SK-N-SH (cell line): ENCODE measurements at regions not wholly inside any gene's neighbourhood (a gene's known extent, or its start where the extent isn't known, plus 50 kb on each side); places are given as distances from the start of the nearest gene placed in this dataset.

Experiments
- CTCF ChIA-PET: fragments of 300-600, 350-600 bp; formaldehyde crosslinking; extraction: SDS; loops from one replicate; lab custom pipeline; 2021; lab: Yijun Ruan, JAX
- POLR2A ChIA-PET: fragments of 350-600 bp; sonication (Branson Sonifier 250); formaldehyde crosslinking; extraction: SDS; loops from one replicate; lab custom pipeline; 2020; ENCODE audit warnings: antibody characterized with exemption, inconsistent platforms; lab: Yijun Ruan, JAX
- DNase-seq: peaks from one replicate; pipeline ENCODE4 v3.0.0; 2012
- H2AFZ ChIP-seq: fragments of 200-600 bp; sonication (generic); 2 replicates; pipeline ENCODE4 v1.8.1; 2016; ENCODE audit warnings: antibody characterized with exemption, mild to moderate bottlenecking, low read depth
- H3F3A ChIP-seq: fragments of 200-600 bp; sonication (generic); replicated peaks from 2 replicates; pipeline ENCODE3; 2016; ENCODE audit warnings: antibody characterized with exemption, mild to moderate bottlenecking; ENCODE audit not compliant: insufficient read depth
- H3K27ac ChIP-seq, 2 experiments: fragments of 200-500 bp in 1 of 2; fragments of 200-600 bp in 1 of 2; sonication (Bioruptor generic) in 1 of 2; sonication (generic), shearing (Covaris generic) in 1 of 2; 2 replicates each; pipeline versions ENCODE4 v1.5.1 to v1.6.1; 2014 to 2016; ENCODE audit warnings: low read depth in 2 of 2, inconsistent platforms in 1 of 2, low read length in 1 of 2, mild to moderate bottlenecking in 1 of 2, mixed read lengths in 1 of 2
- H3K27me3 ChIP-seq: fragments of 200-600 bp; sonication (generic), shearing (Covaris generic); 2 replicates; pipeline ENCODE4 v1.6.1; 2016; ENCODE audit warnings: mixed run types; ENCODE audit not compliant: insufficient read depth
- H3K36me3 ChIP-seq, 2 experiments: fragments of 200-500 bp in 1 of 2; fragments of 200-600 bp in 1 of 2; sonication (Bioruptor generic) in 1 of 2; sonication (generic) in 1 of 2; replicated peaks in 1 of 2; 2 replicates each; pipeline versions ENCODE3 to v1.5.1; 2014 to 2016; ENCODE audit warnings: low read length in 1 of 2, mild to moderate bottlenecking in 1 of 2; ENCODE audit not compliant: insufficient read depth in 2 of 2, control insufficient read depth in 1 of 2
- H3K4me1 ChIP-seq, 2 experiments: fragments of 200-500 bp in 1 of 2; fragments of 200-600 bp in 1 of 2; sonication (Bioruptor generic) in 1 of 2; sonication (generic), shearing (Covaris generic) in 1 of 2; 2 replicates each; pipeline versions ENCODE4 v1.5.1 to v1.6.1; 2014 to 2016; ENCODE audit warnings: low read depth in 1 of 2, low read length in 1 of 2, mixed run types in 1 of 2; ENCODE audit not compliant: insufficient read depth in 2 of 2, control insufficient read depth in 1 of 2
- H3K4me2 ChIP-seq: fragments of 200-600 bp; sonication (generic), shearing (Covaris generic); 2 replicates; pipeline ENCODE4 v1.6.1; 2017; ENCODE audit warnings: mixed run types
- H3K4me3 ChIP-seq, 2 experiments: fragments of 200-500 bp in 1 of 2; fragments of 200-600 bp in 1 of 2; sonication (Bioruptor generic) in 1 of 2; sonication (generic), shearing (Covaris generic) in 1 of 2; 2 replicates each; pipeline versions ENCODE4 v1.5.1 to v1.8.1; 2014 to 2016; ENCODE audit warnings: low read depth in 2 of 2, inconsistent platforms in 1 of 2, low read length in 1 of 2, mild to moderate bottlenecking in 1 of 2, mixed read lengths in 1 of 2, moderate library complexity in 1 of 2
- H3K79me2 ChIP-seq: fragments of 200-600 bp; sonication (generic); 2 replicates; pipeline ENCODE4 v1.8.1; 2017; ENCODE audit warnings: mild to moderate bottlenecking; ENCODE audit not compliant: insufficient read depth
- H3K9ac ChIP-seq: fragments of 200-600 bp; sonication (generic); 2 replicates; pipeline ENCODE4 v1.6.1; 2017; ENCODE audit warnings: mixed run types
- H3K9me2 ChIP-seq: fragments of 200-600 bp; sonication (generic); 2 replicates; pipeline ENCODE4 v1.6.1; 2017; ENCODE audit warnings: mixed run types
- H3K9me3 ChIP-seq: fragments of 200-600 bp; sonication (generic); 2 replicates; pipeline ENCODE4 v1.6.1; 2017; ENCODE audit warnings: mixed run types, mild to moderate bottlenecking, moderate library complexity
- H4K20me1 ChIP-seq: fragments of 200-600 bp; sonication (generic); 2 replicates; pipeline ENCODE4 v1.6.1; 2017; ENCODE audit warnings: mild to moderate bottlenecking, mixed run types; ENCODE audit not compliant: insufficient read depth
- ELF1 ChIP-seq: IDR thresholded peaks from 2 replicates; pipeline ENCODE4 v1.4.0; 2012
- EP300 ChIP-seq, 2 experiments: IDR thresholded peaks; 2 replicates each; pipeline versions ENCODE4 v1.4.0 to v1.6.1; 2012; ENCODE audit warnings: borderline replicate concordance in 1 of 2, low read depth in 1 of 2, low read length in 1 of 2
- FOXJ3 ChIP-seq: sonication (generic); formaldehyde crosslinking; IDR thresholded peaks from 2 replicates; pipeline ENCODE4 v1.5.1; 2020; ENCODE audit warnings: mild to moderate bottlenecking, missing genetic modification reagents
- FOXM1 ChIP-seq: IDR thresholded peaks from 2 replicates; pipeline ENCODE4 v1.4.0; 2012; ENCODE audit warnings: low read depth, mild to moderate bottlenecking
- GATA2 ChIP-seq: sonication (generic); formaldehyde crosslinking; IDR thresholded peaks from 2 replicates; pipeline ENCODE4 v1.5.0; 2020; ENCODE audit warnings: mild to moderate bottlenecking, missing genetic modification reagents
- NFIC ChIP-seq: IDR thresholded peaks from 2 replicates; pipeline ENCODE4 v1.4.0; 2012; ENCODE audit warnings: borderline replicate concordance
- RCOR1 ChIP-seq: fragments of 150-350 bp; IDR thresholded peaks from 2 replicates; pipeline ENCODE4 v1.6.1; 2017; ENCODE audit warnings: antibody characterized with exemption, low read length
- RFX5 ChIP-seq: IDR thresholded peaks from 2 replicates; pipeline ENCODE4 v1.6.1; 2012; ENCODE audit warnings: mild to moderate bottlenecking, improper control_type of control experiment, low read length
- SMC3 ChIP-seq: IDR thresholded peaks from 2 replicates; pipeline ENCODE4 v1.6.1; 2012; ENCODE audit warnings: low read depth, low read length, improper control_type of control experiment
- TEAD4 ChIP-seq: IDR thresholded peaks from 2 replicates; pipeline ENCODE4 v1.4.0; 2012; ENCODE audit warnings: mild to moderate bottlenecking, borderline replicate concordance; ENCODE audit not compliant: insufficient read depth
- WGBS: methylation state at CpG from one replicate; pipeline ENCODE4 v1.1.6; 2017; ENCODE audit warnings: low lambda C conversion rate; 5-methylcytosine and 5-hydroxymethylcytosine counted together
- TF ChIP-seq, protein P1 (sequence below): fragments of 150-350 bp; IDR thresholded peaks from 2 replicates; pipeline ENCODE4 v1.6.1; 2016; ENCODE audit warnings: mild to moderate bottlenecking, low read depth, low read length

DNA sequence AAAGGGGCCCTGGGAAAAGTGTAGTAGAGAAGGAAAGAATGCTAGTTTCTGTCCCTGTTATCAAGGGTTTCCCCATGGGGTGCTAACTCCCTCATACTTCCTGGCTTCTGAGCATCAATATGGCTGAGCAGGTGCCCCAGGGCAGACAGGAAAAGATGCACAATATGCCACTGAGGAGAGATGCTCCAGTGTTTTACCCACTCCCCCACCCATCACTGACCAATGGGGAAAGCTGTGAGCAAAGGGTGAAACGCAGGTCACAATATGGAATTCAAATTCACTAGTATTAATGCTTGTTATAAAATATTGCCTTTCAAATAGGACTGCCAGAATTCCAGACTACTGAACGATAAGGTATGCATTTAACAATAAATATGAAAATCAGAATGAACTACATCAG, 187.5 kb upstream of the CTNNB1 start:
- CTCF ChIA-PET = interaction anchor here (1.6 kb wide), 1 partner anchor 13 kb away, joined by 5 read pairs; no protein-coding TSS in a partner anchor
- Histone ChIP-seq H3K4me2 (no peak overlapping the region), H3K79me2 (no peaks in the 10 kb centered on the region)
- TF ChIP-seq GATA2 (no peak), TEAD4 (no peak), RCOR1 (no peak), SMC3 (no peak), FOXM1 (no peak), FOXJ3 (CRISPR knock-in tag) (no peak), EP300 (IDR thresholded peaks at IDR 0.05; ENCODE audit: borderline replicate concordance in 1 of 2, low read depth in 1 of 2, low read length in 1 of 2) (no peak), ELF1 (no peak), NFIC (no peak)
- TF ChIP-seq, protein P1, sequence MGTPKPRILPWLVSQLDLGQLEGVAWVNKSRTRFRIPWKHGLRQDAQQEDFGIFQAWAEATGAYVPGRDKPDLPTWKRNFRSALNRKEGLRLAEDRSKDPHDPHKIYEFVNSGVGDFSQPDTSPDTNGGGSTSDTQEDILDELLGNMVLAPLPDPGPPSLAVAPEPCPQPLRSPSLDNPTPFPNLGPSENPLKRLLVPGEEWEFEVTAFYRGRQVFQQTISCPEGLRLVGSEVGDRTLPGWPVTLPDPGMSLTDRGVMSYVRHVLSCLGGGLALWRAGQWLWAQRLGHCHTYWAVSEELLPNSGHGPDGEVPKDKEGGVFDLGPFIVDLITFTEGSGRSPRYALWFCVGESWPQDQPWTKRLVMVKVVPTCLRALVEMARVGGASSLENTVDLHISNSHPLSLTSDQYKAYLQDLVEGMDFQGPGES = no peak
- TF ChIP-seq, all 33 proteins: peak for 0
- 14% methylated on average over 2 of the region's 2 CpGs for WGBS
- no peak overlapping the region for H3K27ac ChIP-seq
- POLR2A ChIA-PET = no interaction called here
- H3K4me1 ChIP-seq = no peaks in the 10 kb centered on the region; a peak in 1 of 4 replicates
- no peak overlapping the region for H3K4me3 ChIP-seq
- H3K36me3 ChIP-seq = no peaks in the 10 kb centered on the region
- H3K9me3 ChIP-seq = 0 out of 2 replicates have a peak, but pooled peaks cover 6% of the 10 kb centered on the region
- no peaks in the 10 kb centered on the region for H3K9me2 ChIP-seq
- DNase-seq = no peak
- no peaks in the 10 kb centered on the region for H3F3A ChIP-seq
- no peak overlapping the region for H3K9ac ChIP-seq
- H2AFZ ChIP-seq = no peak overlapping the region
- no peaks in the 10 kb centered on the region for H3K27me3 ChIP-seq
- H4K20me1 ChIP-seq = no peaks in the 10 kb centered on the region

DNA sequence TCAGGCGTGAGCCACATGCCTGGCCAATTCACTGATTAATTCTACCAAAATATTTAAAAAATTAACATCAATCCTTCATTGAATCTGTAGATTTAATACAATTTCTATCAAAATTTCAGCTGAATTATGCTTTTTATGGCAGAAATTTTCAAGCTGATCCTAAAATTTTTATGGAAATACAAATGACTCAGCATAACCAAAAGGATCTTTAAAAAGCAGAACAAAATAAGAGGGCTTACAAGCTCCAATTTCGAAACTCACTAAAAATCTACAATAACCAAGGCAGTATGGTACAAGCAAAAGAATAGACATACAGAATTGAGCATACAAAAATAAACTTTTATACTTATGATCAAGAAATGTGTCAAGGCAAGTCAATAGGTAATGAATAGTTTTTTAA, 180.4 kb upstream of the CTNNB1 start:
- 34% methylated on average over 2 of the region's 2 CpGs for WGBS
- no peaks in the 10 kb centered on the region for H3K9me3 ChIP-seq
- H3F3A ChIP-seq = no peaks in the 10 kb centered on the region
- H3K9me2 ChIP-seq = no peaks in the 10 kb centered on the region
- no peaks in the 10 kb centered on the region for H3K27me3 ChIP-seq
- no peak overlapping the region for H3K27ac ChIP-seq
- H3K4me3 ChIP-seq = no peak overlapping the region
- H3K4me2 ChIP-seq = no peak overlapping the region
- H3K4me1 ChIP-seq = no peaks in the 10 kb centered on the region
- H3K36me3 ChIP-seq = no peaks in the 10 kb centered on the region
- no peak for TF ChIP-seq RFX5
- TF ChIP-seq NFIC = no peak
- CTCF ChIA-PET = no interaction called here
- DNase-seq = no peak
- no peaks in the 10 kb centered on the region for H4K20me1 ChIP-seq
- POLR2A ChIA-PET = no interaction called here
- no peak overlapping the region for H3K9ac ChIP-seq
- H2AFZ ChIP-seq = no peak overlapping the region
- H3K79me2 ChIP-seq = no peaks in the 10 kb centered on the region
